SJSA1 (cell line): ENCODE measurements at regions not wholly inside any gene's neighbourhood (a gene's known extent, or its start where the extent isn't known, plus 50 kb on each side); places are given as distances from the start of the nearest gene placed in this dataset.

Experiments
- DNase-seq, 2 experiments: peaks; one replicate each; pipeline ENCODE4 v3.0.0-alpha.2; 2015 to 2020; ENCODE audit warnings: low spot score in 2 of 2, low read depth in 1 of 2
- H3K27ac ChIP-seq: fragments of 250-450 bp; sonication (Bioruptor Pico); 2 replicates; pipeline ENCODE4 v1.5.1; 2020; ENCODE audit warnings: mild to moderate bottlenecking, moderate library complexity
- H3K27me3 ChIP-seq: fragments of 250-450 bp; sonication (Bioruptor Pico); replicated peaks from 2 replicates; pipeline ENCODE4 v1.5.1; 2020; ENCODE audit warnings: mild to moderate bottlenecking, moderate library complexity
- H3K36me3 ChIP-seq: fragments of 250-450 bp; sonication (Bioruptor Pico); 2 replicates; pipeline ENCODE4 v1.5.1; 2020; ENCODE audit warnings: mild to moderate bottlenecking
- H3K4me1 ChIP-seq: fragments of 250-450 bp; sonication (Bioruptor Pico); replicated peaks from 2 replicates; pipeline ENCODE4 v1.6.1; 2021; ENCODE audit warnings: mild to moderate bottlenecking
- H3K4me3 ChIP-seq: fragments of 250-450 bp; sonication (Bioruptor Pico); 2 replicates; pipeline ENCODE4 v1.5.1; 2020; ENCODE audit warnings: mild to moderate bottlenecking
- H3K9me3 ChIP-seq: fragments of 250-450 bp; sonication (Bioruptor Pico); replicated peaks from 2 replicates; pipeline ENCODE4 v1.5.1; 2020; ENCODE audit warnings: mild to moderate bottlenecking

GRCh38 chr2:181314551-181314950 is 142.6 kb upstream of the ITGA4 start:
- no peaks in the 10 kb centered on the region for H3K27me3 ChIP-seq
- no peaks in the 10 kb centered on the region for H3K36me3 ChIP-seq

GRCh38 chr2:181317511-181317910 is 139.7 kb upstream of the ITGA4 start:
- H3K36me3 ChIP-seq = no peaks in the 10 kb centered on the region
- DNase-seq = no peak

More at GRCh38 chr2:181314551-181314950, 142.6 kb upstream of the ITGA4 start:
- Histone ChIP-seq H3K27ac (no peak overlapping the region), H3K9me3 (no peaks in the 10 kb centered on the region), H3K4me3 (no peak overlapping the region), H3K4me1 (no peaks in the 10 kb centered on the region)
- no peak for DNase-seq

GRCh38 chr2:181318504-181319280 is 138.5 kb upstream of the ITGA4 start:
- no peak for DNase-seq

More at GRCh38 chr2:181317511-181317910, 139.7 kb upstream of the ITGA4 start:
- Histone ChIP-seq H3K4me3 (no peak overlapping the region), H3K27ac (no peak overlapping the region), H3K9me3 (no peaks in the 10 kb centered on the region), H3K27me3 (no peaks in the 10 kb centered on the region), H3K4me1 (no peaks in the 10 kb centered on the region)

GRCh38 chr2:181319286-181319685 is 137.9 kb upstream of the ITGA4 start:
- H3K4me3 ChIP-seq = no peak overlapping the region
- no peaks in the 10 kb centered on the region for H3K4me1 ChIP-seq
- H3K36me3 ChIP-seq = no peaks in the 10 kb centered on the region
- H3K27ac ChIP-seq = no peak overlapping the region
- no peak for DNase-seq
- H3K9me3 ChIP-seq = no peaks in the 10 kb centered on the region
- no peaks in the 10 kb centered on the region for H3K27me3 ChIP-seq

More at GRCh38 chr2:181318504-181319280, 138.5 kb upstream of the ITGA4 start:
- no peaks in the 10 kb centered on the region for H3K27me3 ChIP-seq
- H3K4me3 ChIP-seq = no peak overlapping the region
- H3K27ac ChIP-seq = no peak overlapping the region
- no peaks in the 10 kb centered on the region for H3K4me1 ChIP-seq
- H3K9me3 ChIP-seq = no peaks in the 10 kb centered on the region
- no peaks in the 10 kb centered on the region for H3K36me3 ChIP-seq

GRCh38 chr2:181320638-181321037 is 136.5 kb upstream of the ITGA4 start:
- no peak overlapping the region for H3K4me3 ChIP-seq

GRCh38 chr2:181324912-181325311 is 132.3 kb upstream of the ITGA4 start:
- Histone ChIP-seq H3K27ac (no peak overlapping the region), H3K4me3 (no peak overlapping the region), H3K27me3 (no peaks in the 10 kb centered on the region), H3K36me3 (no peaks in the 10 kb centered on the region), H3K9me3 (no peaks in the 10 kb centered on the region), H3K4me1 (no peaks in the 10 kb centered on the region)
- no peak for DNase-seq

More at GRCh38 chr2:181320638-181321037, 136.5 kb upstream of the ITGA4 start:
- no peaks in the 10 kb centered on the region for H3K4me1 ChIP-seq
- no peak overlapping the region for H3K27ac ChIP-seq
- no peaks in the 10 kb centered on the region for H3K36me3 ChIP-seq
- H3K9me3 ChIP-seq = no peaks in the 10 kb centered on the region
- H3K27me3 ChIP-seq = no peaks in the 10 kb centered on the region
- DNase-seq = no peak

- no peaks in the 10 kb centered on the region for H3K36me3 ChIP-seq
- H3K9me3 ChIP-seq = no peaks in the 10 kb centered on the region
- H3K4me1 ChIP-seq = no peaks in the 10 kb centered on the region
- no peak overlapping the region for H3K27ac ChIP-seq
- no peak overlapping the region for H3K4me3 ChIP-seq
- DNase-seq = no peak
- H3K27me3 ChIP-seq = no peaks in the 10 kb centered on the region
Observed at GRCh38 chr2:181326661-181327060, 130.5 kb upstream of the ITGA4 start.

GRCh38 chr2:181330286-181330685 is 126.9 kb upstream of the ITGA4 start:
- Histone ChIP-seq H3K36me3 (no peaks in the 10 kb centered on the region), H3K9me3 (no peaks in the 10 kb centered on the region), H3K4me3 (no peak overlapping the region), H3K27me3 (no peaks in the 10 kb centered on the region), H3K4me1 (no peaks in the 10 kb centered on the region), H3K27ac (no peak overlapping the region)
- DNase-seq = no peak

- DNase-seq = no peak
- no peak overlapping the region for H3K4me3 ChIP-seq
- no peaks in the 10 kb centered on the region for H3K9me3 ChIP-seq
- H3K27me3 ChIP-seq = no peaks in the 10 kb centered on the region
- no peak overlapping the region for H3K27ac ChIP-seq
- H3K4me1 ChIP-seq = no peaks in the 10 kb centered on the region
- no peaks in the 10 kb centered on the region for H3K36me3 ChIP-seq
Observed at GRCh38 chr2:181332044-181332605, 125.1 kb upstream of the ITGA4 start.

GRCh38 chr2:181334158-181334826 is 122.9 kb upstream of the ITGA4 start:
- H3K9me3 ChIP-seq = no peaks in the 10 kb centered on the region
- no peak for DNase-seq
- H3K4me1 ChIP-seq = no peaks in the 10 kb centered on the region
- no peak overlapping the region for H3K27ac ChIP-seq
- no peak overlapping the region for H3K4me3 ChIP-seq
- H3K36me3 ChIP-seq = no peaks in the 10 kb centered on the region
- no peaks in the 10 kb centered on the region for H3K27me3 ChIP-seq

GRCh38 chr2:181340891-181341290 is 116.3 kb upstream of the ITGA4 start:
- H3K4me1 ChIP-seq = no peaks in the 10 kb centered on the region
- no peaks in the 10 kb centered on the region for H3K9me3 ChIP-seq
- no peak overlapping the region for H3K27ac ChIP-seq
- H3K4me3 ChIP-seq = no peak overlapping the region
- H3K36me3 ChIP-seq = no peaks in the 10 kb centered on the region
- no peaks in the 10 kb centered on the region for H3K27me3 ChIP-seq
- DNase-seq = no peak

- no peaks in the 10 kb centered on the region for H3K27me3 ChIP-seq
- no peaks in the 10 kb centered on the region for H3K36me3 ChIP-seq
- H3K4me3 ChIP-seq = no peak overlapping the region
- DNase-seq = no peak
- H3K9me3 ChIP-seq = no peaks in the 10 kb centered on the region
- H3K27ac ChIP-seq = no peak overlapping the region
- H3K4me1 ChIP-seq = no peaks in the 10 kb centered on the region
Observed at GRCh38 chr2:181341855-181342600, 115.2 kb upstream of the ITGA4 start.

- Histone ChIP-seq H3K27ac (no peak overlapping the region), H3K36me3 (no peaks in the 10 kb centered on the region), H3K9me3 (no peaks in the 10 kb centered on the region), H3K27me3 (no peaks in the 10 kb centered on the region), H3K4me3 (no peak overlapping the region), H3K4me1 (no peaks in the 10 kb centered on the region)
- DNase-seq = no peak
Observed at GRCh38 chr2:181348107-181348837, 108.9 kb upstream of the ITGA4 start.
